ENCODE measurements at regions not wholly inside any gene's neighbourhood (a gene's known extent, or its start where the extent isn't known, plus 50 kb on each side); places are given as distances from the start of the nearest gene placed in this dataset.

- TF ChIP-seq POLR2AphosphoS5 (IDR thresholded peaks at IDR 0.05; ENCODE audit: low read depth, low read length) (no peak), TAF1 (IDR thresholded peaks at IDR 0.05; ENCODE audit: borderline replicate concordance, insufficient read depth, low read length) (no peak), FOXP2 (optimal IDR thresholded peaks at IDR 0.05; ENCODE audit: borderline replicate concordance, extremely low read depth, extremely low read length, insufficient read depth) (no peak), SIN3A (IDR thresholded peaks at IDR 0.05; ENCODE audit: borderline replicate concordance, insufficient read depth, low read length) (no peak), REST (IDR thresholded peaks at IDR 0.05; ENCODE audit: insufficient read depth in 1 of 2, low read depth in 2 of 2, low read length in 2 of 2) (no peak)
Observed at GRCh38 chr22:27507935-27508526, 293.5 kb downstream of the MN1 start.

- no peak for TF ChIP-seq FOXP2 (optimal IDR thresholded peaks at IDR 0.05; ENCODE audit: borderline replicate concordance, extremely low read depth, extremely low read length, insufficient read depth)
- TF ChIP-seq TAF1 (IDR thresholded peaks at IDR 0.05; ENCODE audit: borderline replicate concordance, insufficient read depth, low read length) = no peak
- no peak for TF ChIP-seq SIN3A (IDR thresholded peaks at IDR 0.05; ENCODE audit: borderline replicate concordance, insufficient read depth, low read length)
- TF ChIP-seq POLR2AphosphoS5 (IDR thresholded peaks at IDR 0.05; ENCODE audit: low read depth, low read length) = no peak
- TF ChIP-seq REST (IDR thresholded peaks at IDR 0.05; ENCODE audit: insufficient read depth in 1 of 2, low read depth in 2 of 2, low read length in 2 of 2) = no peak
Observed at GRCh38 chr22:27509132-27509920, 292.2 kb downstream of the MN1 start.

- TF ChIP-seq SIN3A (IDR thresholded peaks at IDR 0.05; ENCODE audit: borderline replicate concordance, insufficient read depth, low read length) (no peak), FOXP2 (optimal IDR thresholded peaks at IDR 0.05; ENCODE audit: borderline replicate concordance, extremely low read depth, extremely low read length, insufficient read depth) (no peak), REST (IDR thresholded peaks at IDR 0.05; ENCODE audit: insufficient read depth in 1 of 2, low read depth in 2 of 2, low read length in 2 of 2) (no peak), POLR2AphosphoS5 (IDR thresholded peaks at IDR 0.05; ENCODE audit: low read depth, low read length) (no peak), TAF1 (IDR thresholded peaks at IDR 0.05; ENCODE audit: borderline replicate concordance, insufficient read depth, low read length) (no peak)
Observed at GRCh38 chr22:27510024-27510423, 291.5 kb downstream of the MN1 start.

- TF ChIP-seq TAF1 (IDR thresholded peaks at IDR 0.05; ENCODE audit: borderline replicate concordance, insufficient read depth, low read length) (peak; percentile 34; the same call in 1 of the 2 replicates), SIN3A (IDR thresholded peaks at IDR 0.05; ENCODE audit: borderline replicate concordance, insufficient read depth, low read length) (no peak), REST (IDR thresholded peaks at IDR 0.05; ENCODE audit: insufficient read depth in 1 of 2, low read depth in 2 of 2, low read length in 2 of 2) (0 out of 4 replicates have a peak, but pooled peaks of 1 of the 2 experiments have one; percentile 12)
Observed at GRCh38 chr22:27512283-27512761, 289.2 kb downstream of the MN1 start.

Measured in PFSK-1 (cell line).